GM23248 (cell line): ENCODE measurements at regions not wholly inside any gene's neighbourhood (a gene's known extent, or its start where the extent isn't known, plus 50 kb on each side); places are given as distances from the start of the nearest gene placed in this dataset.

Experiments used
- DNase-seq: peaks from one replicate; pipeline ENCODE4 v3.0.0-alpha.2; 2015
- H2AFZ ChIP-seq: fragments of 200-600 bp; sonication (generic); 2 replicates; pipeline ENCODE4 v1.6.1; 2016; ENCODE audit warnings: antibody characterized with exemption
- H3F3A ChIP-seq: fragments of 200-600 bp; sonication (generic); 2 replicates; pipeline ENCODE4 v1.6.1; 2016; ENCODE audit warnings: mild to moderate bottlenecking, antibody characterized with exemption, mixed run types; ENCODE audit not compliant: insufficient read depth
- H3K27ac ChIP-seq: fragments of 200-600 bp; sonication (generic); 2 replicates; pipeline ENCODE4 v1.5.1; 2016; ENCODE audit warnings: mild to moderate bottlenecking
- H3K27me3 ChIP-seq: fragments of 200-600 bp; sonication (generic); replicated peaks from 2 replicates; pipeline ENCODE4 v1.6.1; 2016; ENCODE audit warnings: mild to moderate bottlenecking; ENCODE audit not compliant: insufficient read depth
- H3K36me3 ChIP-seq: fragments of 200-600 bp; sonication (generic); 2 replicates; pipeline ENCODE4 v1.6.1; 2016; ENCODE audit warnings: low read depth, mild to moderate bottlenecking
- H3K4me1 ChIP-seq: fragments of 200-600 bp; sonication (generic); 2 replicates; pipeline ENCODE4 v1.6.1; 2016; ENCODE audit warnings: mild to moderate bottlenecking; ENCODE audit not compliant: insufficient read depth
- H3K4me2 ChIP-seq: fragments of 200-600 bp; sonication (generic); one replicate; pipeline ENCODE4 v1.6.1; 2016; ENCODE audit warnings: mild to moderate bottlenecking; ENCODE audit not compliant: unreplicated experiment
- H3K4me3 ChIP-seq: fragments of 200-600 bp; sonication (generic); 2 replicates; pipeline ENCODE4 v1.5.1; 2016; ENCODE audit warnings: mild to moderate bottlenecking
- H3K79me2 ChIP-seq: fragments of 200-600 bp; sonication (generic); 2 replicates; pipeline ENCODE4 v1.6.1; 2016; ENCODE audit warnings: mild to moderate bottlenecking; ENCODE audit not compliant: insufficient read depth
- H3K9ac ChIP-seq: fragments of 200-600 bp; sonication (generic); 2 replicates; pipeline ENCODE4 v1.6.1; 2016; ENCODE audit warnings: mild to moderate bottlenecking
- H3K9me2 ChIP-seq: fragments of 200-600 bp; sonication (generic); 2 replicates; pipeline ENCODE4 v1.6.1; 2016; ENCODE audit warnings: mixed run types, mild to moderate bottlenecking, moderate library complexity; ENCODE audit not compliant: insufficient read depth
- H3K9me3 ChIP-seq: fragments of 200-600 bp; sonication (generic); one replicate; pipeline ENCODE4 v1.6.1; 2017; ENCODE audit warnings: low read depth
- H4K20me1 ChIP-seq: fragments of 200-600 bp; sonication (generic); 2 replicates; pipeline ENCODE4 v1.6.0; 2016; ENCODE audit not compliant: insufficient read depth
- EZH2 ChIP-seq: fragments of 200-600 bp; sonication (generic); IDR thresholded peaks from 2 replicates; pipeline ENCODE4 v1.6.1; 2018; ENCODE audit warnings: antibody characterized with exemption, mild to moderate bottlenecking; ENCODE audit not compliant: insufficient read depth, poor library complexity, severe bottlenecking
- EZH2phosphoT487 ChIP-seq: fragments of 200-600 bp; sonication (generic); IDR thresholded peaks from 2 replicates; pipeline ENCODE4 v1.6.1; 2018; ENCODE audit warnings: antibody characterized with exemption, moderate library complexity, mild to moderate bottlenecking, low read depth; ENCODE audit not compliant: insufficient read depth
- WGBS, 2 experiments: methylation state at CpG; one replicate each; pipeline ENCODE4 v1.1.6; 2015 to 2017; ENCODE audit warnings: low lambda C conversion rate in 2 of 2, low coverage in 1 of 2; ENCODE audit errors: missing lambda C conversion rate in 2 of 2; 5-methylcytosine and 5-hydroxymethylcytosine counted together
- in situ Hi-C: fragments of 300-500 bp; cut with MboI; formaldehyde crosslinking; loops from 2 replicates; pipeline ENCODE4 v1.15.0; 2020

DNA sequence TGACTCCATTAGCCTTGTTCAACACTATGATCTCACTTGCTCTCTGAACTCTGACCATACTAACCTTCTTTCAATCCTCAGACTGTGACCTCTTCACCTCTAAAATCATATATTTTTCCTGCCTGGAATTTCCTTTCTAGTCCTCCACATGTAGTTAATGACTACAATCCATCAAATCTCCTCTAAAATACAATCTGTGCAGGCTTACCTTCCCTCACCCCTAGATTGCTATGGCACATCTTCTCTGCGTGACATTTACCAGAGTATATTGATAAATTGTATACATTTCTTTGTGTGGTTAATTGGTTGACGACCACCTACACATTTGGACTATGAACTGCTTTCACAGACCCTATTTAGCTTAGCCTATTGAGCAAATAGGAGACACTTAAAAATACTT is 1330.2 kb upstream of the TENM4 start:
- H3K4me1 ChIP-seq = no peaks in the 10 kb centered on the region
- no peak overlapping the region for H3K9ac ChIP-seq
- H2AFZ ChIP-seq = no peak overlapping the region
- no peak for DNase-seq
- H3K9me2 ChIP-seq = no peaks in the 10 kb centered on the region
- WGBS, 2 experiments = 3 to 4% methylated on average over 2 of the region's 2 CpGs
- H3K27ac ChIP-seq = no peak overlapping the region
- TF ChIP-seq EZH2phosphoT487 (no peak), EZH2 (no peak)
- in situ Hi-C loops = no loop called here
- no peaks in the 10 kb centered on the region for H3K36me3 ChIP-seq
- H3K79me2 ChIP-seq = no peaks in the 10 kb centered on the region
- H3K4me2 ChIP-seq = no peak overlapping the region
- H3K4me3 ChIP-seq = no peak overlapping the region
- H4K20me1 ChIP-seq = no peaks in the 10 kb centered on the region
- no peaks in the 10 kb centered on the region for H3K27me3 ChIP-seq
- no peaks in the 10 kb centered on the region for H3F3A ChIP-seq
- H3K9me3 ChIP-seq = no peaks in the 10 kb centered on the region

DNA sequence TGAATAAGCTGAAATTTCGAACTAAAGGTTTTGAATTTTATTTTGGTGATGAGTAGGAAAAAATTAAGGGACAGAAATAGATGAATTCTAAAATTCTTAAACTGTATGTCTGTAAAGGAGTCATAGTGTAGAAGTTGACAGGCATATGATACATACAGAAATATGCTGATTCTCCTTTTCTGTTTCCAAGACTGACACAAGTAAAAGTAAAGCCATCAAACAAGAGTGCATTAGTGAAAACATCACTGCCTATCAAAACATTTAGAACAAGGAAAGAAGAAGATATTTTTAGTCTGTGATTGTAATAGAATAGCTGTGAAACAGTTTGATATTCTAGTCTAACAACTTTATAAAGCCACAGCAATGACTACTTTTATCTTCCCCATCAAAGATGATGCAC is 1318.0 kb upstream of the TENM4 start:
- H3K36me3 ChIP-seq = no peaks in the 10 kb centered on the region
- H3K9me2 ChIP-seq = no peaks in the 10 kb centered on the region
- no peak overlapping the region for H3K27ac ChIP-seq
- DNase-seq = no peak
- no peak overlapping the region for H3K4me3 ChIP-seq
- H3K4me2 ChIP-seq = no peak overlapping the region
- TF ChIP-seq EZH2 = no peak
- no peak for TF ChIP-seq EZH2phosphoT487
- H3F3A ChIP-seq = no peaks in the 10 kb centered on the region
- WGBS, 2 experiments = 3 to 5% methylated on average over 1 of the region's 1 CpG
- no peaks in the 10 kb centered on the region for H4K20me1 ChIP-seq
- H3K27me3 ChIP-seq = no peaks in the 10 kb centered on the region
- no peak overlapping the region for H2AFZ ChIP-seq
- no peaks in the 10 kb centered on the region for H3K79me2 ChIP-seq
- no peaks in the 10 kb centered on the region for H3K4me1 ChIP-seq
- in situ Hi-C loops = no loop called here
- H3K9me3 ChIP-seq = no peaks in the 10 kb centered on the region
- H3K9ac ChIP-seq = no peak overlapping the region

DNA sequence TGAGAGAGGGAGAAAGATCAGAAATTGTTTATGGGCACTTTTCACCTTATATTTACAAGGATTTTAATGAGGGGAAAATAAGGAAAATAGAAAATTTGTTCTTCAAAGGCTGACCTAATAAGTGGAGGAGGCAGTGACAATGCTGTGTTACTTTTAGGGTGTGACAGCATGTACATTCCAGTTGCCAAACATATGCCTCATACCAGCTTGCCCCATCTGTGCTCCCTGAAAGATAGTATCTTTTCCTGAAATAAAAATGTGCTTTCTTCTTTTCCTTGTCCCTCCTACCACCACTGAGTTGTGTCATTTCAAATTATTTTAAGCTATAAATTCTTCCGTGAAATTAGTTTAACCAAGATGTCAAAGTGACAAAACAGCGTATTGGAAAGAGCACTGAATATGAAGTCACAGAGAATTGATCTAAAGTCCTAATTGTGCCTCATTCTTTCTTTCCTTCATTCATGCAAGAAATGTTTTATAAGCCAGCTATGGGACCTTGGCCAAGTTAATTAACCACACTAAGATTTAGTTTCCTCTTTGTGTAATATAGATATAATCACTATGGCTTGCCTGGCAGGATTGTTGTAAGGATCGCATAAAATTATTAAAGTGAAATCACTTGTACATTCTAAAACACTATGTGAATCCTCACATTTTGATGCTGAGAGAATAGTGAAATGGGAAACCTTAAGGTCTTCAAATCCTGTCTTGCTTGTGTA is 1307.5 kb upstream of the TENM4 start:
- no peaks in the 10 kb centered on the region; the same call in 1 of the 2 replicates for H3K27me3 ChIP-seq
- no peak overlapping the region for H3K4me3 ChIP-seq
- no peaks in the 10 kb centered on the region for H3K9me3 ChIP-seq
- H3K36me3 ChIP-seq = no peaks in the 10 kb centered on the region
- H3K4me2 ChIP-seq = no peak overlapping the region
- H3K4me1 ChIP-seq = no peaks in the 10 kb centered on the region
- in situ Hi-C loops = no loop called here
- H2AFZ ChIP-seq = no peak overlapping the region
- TF ChIP-seq EZH2 (no peak), EZH2phosphoT487 (no peak)
- 30 to 50% methylated on average over 3 of the region's 3 CpGs for WGBS, 2 experiments
- DNase-seq = no peak
- H3F3A ChIP-seq = no peaks in the 10 kb centered on the region
- H3K27ac ChIP-seq = no peak overlapping the region
- H3K9ac ChIP-seq = no peak overlapping the region
- H4K20me1 ChIP-seq = no peaks in the 10 kb centered on the region
- H3K79me2 ChIP-seq = no peaks in the 10 kb centered on the region
- H3K9me2 ChIP-seq = no peaks in the 10 kb centered on the region

DNA sequence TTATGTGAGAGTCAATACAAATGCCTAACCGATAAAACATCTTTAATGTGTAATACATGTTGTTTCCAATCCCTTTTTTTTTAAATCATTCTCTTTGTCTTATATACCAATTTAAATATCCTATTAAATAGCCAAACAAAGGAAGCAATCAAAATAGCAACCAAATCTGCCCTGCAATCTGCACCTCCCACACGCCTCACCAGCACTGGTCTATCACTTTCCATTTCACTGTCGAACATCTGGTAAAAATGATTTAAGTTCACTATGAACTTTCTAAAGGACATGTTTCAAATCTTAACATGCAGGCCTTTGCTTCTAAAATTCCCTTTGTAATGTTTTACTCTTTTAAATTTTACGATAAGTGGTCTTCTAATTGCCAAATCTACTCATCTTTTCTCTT is 1305.5 kb upstream of the TENM4 start:
- Histone ChIP-seq H2AFZ (no peak overlapping the region), H3K9me3 (no peaks in the 10 kb centered on the region), H3K27me3 (no peaks in the 10 kb centered on the region; the same call in 1 of the 2 replicates), H3K4me2 (no peak overlapping the region), H3F3A (no peaks in the 10 kb centered on the region), H3K36me3 (no peaks in the 10 kb centered on the region), H3K9ac (no peak overlapping the region), H3K4me1 (no peaks in the 10 kb centered on the region), H3K9me2 (no peaks in the 10 kb centered on the region), H3K27ac (no peak overlapping the region), H3K79me2 (no peaks in the 10 kb centered on the region), H4K20me1 (no peaks in the 10 kb centered on the region), H3K4me3 (no peak overlapping the region)
- in situ Hi-C loops = no loop called here
- TF ChIP-seq EZH2 (no peak), EZH2phosphoT487 (no peak)
- WGBS, 2 experiments = 13 to 14% methylated on average over 4 of the region's 4 CpGs
- DNase-seq = no peak

DNA sequence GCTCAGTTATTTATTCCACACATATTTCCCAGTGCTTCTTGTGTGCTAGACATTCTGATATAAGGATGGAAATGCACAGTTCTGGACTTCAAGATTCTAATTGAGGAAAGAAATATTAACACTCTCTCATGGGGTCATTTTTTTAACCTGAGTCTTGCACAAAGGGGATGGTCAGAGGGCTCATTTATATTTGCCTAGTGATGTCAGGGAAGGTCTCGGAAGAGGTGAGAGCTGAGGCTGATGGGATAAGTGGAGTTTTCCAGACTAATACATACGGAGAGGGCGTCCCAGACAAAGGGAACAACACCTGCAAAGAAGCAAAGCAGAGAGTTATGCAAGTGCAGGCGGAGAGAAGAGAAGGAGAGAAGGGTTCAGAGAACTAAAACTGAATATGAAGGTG is 1304.6 kb upstream of the TENM4 start:
- in situ Hi-C loops = no loop called here

More for the DNA sequence above, 1304.6 kb upstream of the TENM4 start:
- H3K27ac ChIP-seq = no peak overlapping the region
- DNase-seq = no peak
- no peaks in the 10 kb centered on the region for H3K4me1 ChIP-seq
- H3K4me2 ChIP-seq = no peak overlapping the region
- TF ChIP-seq EZH2 = no peak
- TF ChIP-seq EZH2phosphoT487 = no peak
- no peaks in the 10 kb centered on the region for H3K9me2 ChIP-seq
- H3K36me3 ChIP-seq = no peaks in the 10 kb centered on the region
- H3K27me3 ChIP-seq = no peaks in the 10 kb centered on the region; the same call in 1 of the 2 replicates
- H2AFZ ChIP-seq = no peak overlapping the region
- WGBS, 2 experiments = 27 to 33% methylated on average over 4 of the region's 4 CpGs
- no peak overlapping the region for H3K4me3 ChIP-seq
- H4K20me1 ChIP-seq = no peaks in the 10 kb centered on the region
- no peak overlapping the region for H3K9ac ChIP-seq
- no peaks in the 10 kb centered on the region for H3K9me3 ChIP-seq
- H3F3A ChIP-seq = no peaks in the 10 kb centered on the region
- no peaks in the 10 kb centered on the region for H3K79me2 ChIP-seq
